ENCODE measurements at regions not wholly inside any gene's neighbourhood (a gene's known extent, or its start where the extent isn't known, plus 50 kb on each side); places are given as distances from the start of the nearest gene placed in this dataset.

DNA sequence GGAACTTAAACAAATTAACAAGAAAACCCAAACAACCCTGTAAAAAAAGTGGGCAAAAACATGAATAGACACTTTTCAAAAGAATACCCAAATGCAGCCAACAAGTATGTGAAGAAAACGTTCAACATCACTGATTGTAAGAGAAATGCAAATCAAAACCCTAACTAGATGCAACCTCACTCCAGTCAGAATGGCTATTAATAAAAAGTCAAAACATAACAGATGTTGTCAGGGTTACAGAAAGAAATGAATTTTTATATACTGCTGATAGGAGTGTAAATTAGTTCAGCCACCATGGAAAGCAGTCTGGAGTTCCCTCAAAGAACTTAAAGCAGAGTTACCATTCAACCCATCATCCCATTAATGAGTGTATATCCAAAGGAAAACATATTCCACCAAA lies 479.0 kb downstream of the MTRR start:
- BruUV-seq (replicated peaks): no TSS peak
- no peaks in the 10 kb centered on the region for H3K4me1 ChIP-seq (ENCODE audit: control insufficient read depth, extremely low read depth, insufficient read depth, low read length)
- DNase-seq (ENCODE audit: low read depth, low spot score): no peak
- no peaks in the 10 kb centered on the region for H3K9me1 ChIP-seq (replicated peaks; ENCODE audit: control insufficient read depth, extremely low read depth, insufficient read depth, low read length)
- no peak overlapping the region for H3K4me3 ChIP-seq (replicated peaks in 1 of 3; ENCODE audit: insufficient read depth in 1 of 3, low read depth in 1 of 3, low read length in 3 of 3)
- no peaks in the 10 kb centered on the region for H3K27me3 ChIP-seq (ENCODE audit: control insufficient read depth in 2 of 2, insufficient read depth in 2 of 2, low read length in 2 of 2)
- ChIA-PET CTCF (no interaction called here), POLR2A (no interaction called here)
- no peaks in the 10 kb centered on the region for H3K79me2 ChIP-seq (ENCODE audit: control insufficient read depth, insufficient read depth, low read length)
- no peaks in the 10 kb centered on the region for H3K9me3 ChIP-seq (replicated peaks; ENCODE audit: control insufficient read depth, insufficient read depth, low read length)
- H3K27ac ChIP-seq (ENCODE audit: insufficient read depth, low read depth, low read length): no peak overlapping the region
- H3K4me2 ChIP-seq (ENCODE audit: insufficient read depth, low read length): no peak overlapping the region
- TF ChIP-seq JUN (IDR thresholded peaks at IDR 0.05; ENCODE audit: borderline replicate concordance, insufficient read depth, insufficient read length, low read depth) (no peak), MYC (IDR thresholded peaks at IDR 0.05; ENCODE audit: low read depth, low read length) (no peak), GATA2 (IDR thresholded peaks at IDR 0.05; ENCODE audit: insufficient read depth, insufficient read length, low read depth, low read length) (no peak), POLR2A (IDR thresholded peaks at IDR 0.05; ENCODE audit: low read depth, low read length) (no peak), EZH2 (IDR thresholded peaks at IDR 0.05; ENCODE audit: borderline replicate concordance, low read depth, low read length, severe bottlenecking) (no peak), POLR2AphosphoS5 (IDR thresholded peaks at IDR 0.05; ENCODE audit: insufficient read depth, low read depth, low read length) (no peak), FOS (IDR thresholded peaks at IDR 0.05; ENCODE audit: borderline replicate concordance, insufficient read depth, low read length) (no peak)
- TF ChIP-seq, protein P1, sequence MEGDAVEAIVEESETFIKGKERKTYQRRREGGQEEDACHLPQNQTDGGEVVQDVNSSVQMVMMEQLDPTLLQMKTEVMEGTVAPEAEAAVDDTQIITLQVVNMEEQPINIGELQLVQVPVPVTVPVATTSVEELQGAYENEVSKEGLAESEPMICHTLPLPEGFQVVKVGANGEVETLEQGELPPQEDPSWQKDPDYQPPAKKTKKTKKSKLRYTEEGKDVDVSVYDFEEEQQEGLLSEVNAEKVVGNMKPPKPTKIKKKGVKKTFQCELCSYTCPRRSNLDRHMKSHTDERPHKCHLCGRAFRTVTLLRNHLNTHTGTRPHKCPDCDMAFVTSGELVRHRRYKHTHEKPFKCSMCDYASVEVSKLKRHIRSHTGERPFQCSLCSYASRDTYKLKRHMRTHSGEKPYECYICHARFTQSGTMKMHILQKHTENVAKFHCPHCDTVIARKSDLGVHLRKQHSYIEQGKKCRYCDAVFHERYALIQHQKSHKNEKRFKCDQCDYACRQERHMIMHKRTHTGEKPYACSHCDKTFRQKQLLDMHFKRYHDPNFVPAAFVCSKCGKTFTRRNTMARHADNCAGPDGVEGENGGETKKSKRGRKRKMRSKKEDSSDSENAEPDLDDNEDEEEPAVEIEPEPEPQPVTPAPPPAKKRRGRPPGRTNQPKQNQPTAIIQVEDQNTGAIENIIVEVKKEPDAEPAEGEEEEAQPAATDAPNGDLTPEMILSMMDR (IDR thresholded peaks at IDR 0.05; ENCODE audit: extremely low read depth in 1 of 2, insufficient read depth in 1 of 2, low read depth in 1 of 2, low read length in 2 of 2): no peak
- TF ChIP-seq, protein P2, sequence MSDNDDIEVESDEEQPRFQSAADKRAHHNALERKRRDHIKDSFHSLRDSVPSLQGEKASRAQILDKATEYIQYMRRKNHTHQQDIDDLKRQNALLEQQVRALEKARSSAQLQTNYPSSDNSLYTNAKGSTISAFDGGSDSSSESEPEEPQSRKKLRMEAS (IDR thresholded peaks at IDR 0.05; ENCODE audit: insufficient read depth, insufficient read length): no peak
- intact Hi-C loops (cut with micrococcal nuclease): no loop called here
- FAIRE-seq: no peak
- no peaks in the 10 kb centered on the region for H3K36me3 ChIP-seq (ENCODE audit: control insufficient read depth in 2 of 2, extremely low read depth in 1 of 2, insufficient read depth in 2 of 2, low read length in 2 of 2)
- no peak overlapping the region for H3K9ac ChIP-seq (replicated peaks; ENCODE audit: extremely low read depth, insufficient read depth, low read length)
- no peak overlapping the region for H2AFZ ChIP-seq (ENCODE audit: low read depth, low read length)
- no peaks in the 10 kb centered on the region for H4K20me1 ChIP-seq (replicated peaks; ENCODE audit: control insufficient read depth, extremely low read depth, insufficient read depth, low read length)
- dilution Hi-C loops (cut with MboI; ENCODE audit: extremely low pct_ligation_motif_present, low sequenced_read_pairs): no loop called here

Measured in endothelial cell of umbilical vein (primary cell).